ENCODE measurements at regions not wholly inside any gene's neighbourhood (a gene's known extent, or its start where the extent isn't known, plus 50 kb on each side); places are given as distances from the start of the nearest gene placed in this dataset.

DNA sequence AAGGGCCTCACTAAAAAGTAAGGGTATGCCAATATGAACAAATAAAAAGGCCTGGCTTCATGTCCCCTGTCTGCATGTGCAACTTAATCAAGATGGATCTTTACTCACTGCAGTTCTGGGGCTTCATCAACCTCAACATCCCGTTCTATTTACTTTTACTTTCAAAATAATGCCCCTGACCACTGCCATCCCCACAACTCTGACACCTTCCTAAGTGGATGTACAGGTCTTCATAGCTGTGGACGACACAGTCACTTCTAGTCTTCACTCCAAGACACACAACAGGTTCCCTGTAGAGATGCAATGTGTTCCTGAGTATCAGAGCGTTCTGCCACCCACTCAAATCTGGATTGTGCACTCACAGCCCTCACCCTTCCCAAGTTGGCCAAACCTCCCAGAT is 136.1 kb downstream of the ENC1 start (continued):
- TF ChIP-seq SIRT6 (IDR thresholded peaks at IDR 0.05; ENCODE audit: low read length) (no peak), GTF2F1 (IDR thresholded peaks at IDR 0.05; ENCODE audit: borderline replicate concordance, low read depth, low read length) (no peak), ZNF274 (IDR thresholded peaks at IDR 0.05; ENCODE audit: borderline replicate concordance, extremely low read depth, low read length) (no peak), RFX5 (IDR thresholded peaks at IDR 0.05; ENCODE audit: borderline replicate concordance, low read depth, low read length) (no peak), CEBPB (IDR thresholded peaks at IDR 0.05; ENCODE audit: low read depth, low read length) (no peak), JUND (IDR thresholded peaks at IDR 0.05; ENCODE audit: low read length) (no peak)
